ENCODE measurements at regions not wholly inside any gene's neighbourhood (a gene's known extent, or its start where the extent isn't known, plus 50 kb on each side); places are given as distances from the start of the nearest gene placed in this dataset.
"Not testable (repeated sequence)": the region's sequence is repeated elsewhere in the genome, so short reads cannot be mapped to it uniquely, and the experiment has no call there.

DNA sequence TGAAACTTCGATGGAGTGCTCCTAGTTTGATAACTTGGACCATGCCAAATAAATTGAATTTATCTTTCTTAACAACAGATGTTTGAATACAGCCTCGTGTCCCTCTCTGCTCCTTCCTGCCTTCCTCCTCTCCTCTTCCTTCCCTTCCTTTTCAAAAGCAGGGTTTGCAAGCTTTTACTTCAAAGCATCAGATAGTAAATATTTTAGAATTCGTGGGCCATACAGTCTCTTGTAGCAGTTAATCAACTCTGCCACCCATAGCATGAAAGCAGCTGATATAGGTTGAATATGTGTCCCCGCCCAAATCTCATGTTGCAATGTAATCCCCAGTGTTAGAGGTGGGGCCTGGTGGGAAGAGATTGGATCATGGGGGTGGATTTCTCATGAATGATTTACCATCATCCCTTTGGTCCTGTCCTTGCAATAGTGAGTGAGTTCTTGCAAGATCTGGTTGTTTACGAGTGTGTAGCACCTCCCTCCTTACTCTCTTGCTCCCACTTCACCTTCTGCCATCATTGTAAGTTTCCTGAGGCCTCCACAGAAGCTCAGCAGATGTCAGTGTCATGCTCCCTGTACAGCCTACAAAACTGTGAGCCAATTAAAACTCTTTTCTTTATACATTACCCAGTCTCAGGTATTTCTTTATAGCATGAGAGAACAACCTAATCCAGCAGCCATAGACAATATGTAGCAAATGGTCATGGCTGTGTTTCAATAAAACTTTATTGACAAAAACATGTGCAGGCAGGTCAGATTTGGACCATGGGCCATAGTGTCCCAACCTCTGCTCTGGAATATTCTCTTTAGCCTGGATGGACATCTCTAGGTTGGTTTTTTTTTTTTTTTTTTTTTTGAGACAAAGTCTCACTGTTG is 102.8 kb downstream of the ALG1L2 start:
- TF ChIP-seq, protein P1, sequence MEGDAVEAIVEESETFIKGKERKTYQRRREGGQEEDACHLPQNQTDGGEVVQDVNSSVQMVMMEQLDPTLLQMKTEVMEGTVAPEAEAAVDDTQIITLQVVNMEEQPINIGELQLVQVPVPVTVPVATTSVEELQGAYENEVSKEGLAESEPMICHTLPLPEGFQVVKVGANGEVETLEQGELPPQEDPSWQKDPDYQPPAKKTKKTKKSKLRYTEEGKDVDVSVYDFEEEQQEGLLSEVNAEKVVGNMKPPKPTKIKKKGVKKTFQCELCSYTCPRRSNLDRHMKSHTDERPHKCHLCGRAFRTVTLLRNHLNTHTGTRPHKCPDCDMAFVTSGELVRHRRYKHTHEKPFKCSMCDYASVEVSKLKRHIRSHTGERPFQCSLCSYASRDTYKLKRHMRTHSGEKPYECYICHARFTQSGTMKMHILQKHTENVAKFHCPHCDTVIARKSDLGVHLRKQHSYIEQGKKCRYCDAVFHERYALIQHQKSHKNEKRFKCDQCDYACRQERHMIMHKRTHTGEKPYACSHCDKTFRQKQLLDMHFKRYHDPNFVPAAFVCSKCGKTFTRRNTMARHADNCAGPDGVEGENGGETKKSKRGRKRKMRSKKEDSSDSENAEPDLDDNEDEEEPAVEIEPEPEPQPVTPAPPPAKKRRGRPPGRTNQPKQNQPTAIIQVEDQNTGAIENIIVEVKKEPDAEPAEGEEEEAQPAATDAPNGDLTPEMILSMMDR (IDR thresholded peaks at IDR 0.05 in 8 of 11, conservative IDR thresholded peaks at IDR 0.05 in 3 of 11), result not testable (repeated sequence)
- TF ChIP-seq POLR2A, POLR2AphosphoS5 (IDR thresholded peaks at IDR 0.05): not testable (repeated sequence)

Data from spleen (tissue), 7 donors.